ENCODE measurements at regions not wholly inside any gene's neighbourhood (a gene's known extent, or its start where the extent isn't known, plus 50 kb on each side); places are given as distances from the start of the nearest gene placed in this dataset.
A peak's percentile ranks its signal among the peaks of the same experiment; 100 is the strongest.

GRCh38 chr12:113684908-113685782 is 213.5 kb upstream of the LHX5 start:
- DNase-seq (ENCODE audit: low spot score), result no peak

- DNase-seq (ENCODE audit: low spot score), result peak; percentile 70
Observed at GRCh38 chr12:113684053-113684907, 212.6 kb upstream of the LHX5 start.

GRCh38 chr12:113683574-113683973 is 211.9 kb upstream of the LHX5 start:
- no peak for DNase-seq (ENCODE audit: low spot score)

GRCh38 chr12:113680868-113681267 is 209.2 kb upstream of the LHX5 start:
- DNase-seq (ENCODE audit: low spot score), result no peak

- DNase-seq (ENCODE audit: low spot score), result no peak
Observed at GRCh38 chr12:113678223-113679119, 206.8 kb upstream of the LHX5 start.

- no peak for DNase-seq (ENCODE audit: low spot score)
Observed at GRCh38 chr12:113676547-113676946, 204.9 kb upstream of the LHX5 start.

- no peak for DNase-seq (ENCODE audit: low spot score)
Observed at GRCh38 chr12:113676117-113676516, 204.4 kb upstream of the LHX5 start.

GRCh38 chr12:113674996-113675395 is 203.3 kb upstream of the LHX5 start:
- no peak for DNase-seq (ENCODE audit: low spot score)

GRCh38 chr12:113674302-113674701 is 202.6 kb upstream of the LHX5 start:
- no peak for DNase-seq (ENCODE audit: low spot score)

GRCh38 chr12:113673458-113674238 is 202.0 kb upstream of the LHX5 start:
- DNase-seq (ENCODE audit: low spot score), result no peak

GRCh38 chr12:113670742-113671141 is 199.1 kb upstream of the LHX5 start:
- no peak for DNase-seq (ENCODE audit: low spot score)

GRCh38 chr12:113667676-113668356 is 196.1 kb upstream of the LHX5 start:
- DNase-seq (ENCODE audit: low spot score), result no peak

- no peak for DNase-seq (ENCODE audit: low spot score)
Observed at GRCh38 chr12:113667095-113667494, 195.4 kb upstream of the LHX5 start.

- DNase-seq (ENCODE audit: low spot score), result no peak
Observed at GRCh38 chr12:113666223-113666622, 194.6 kb upstream of the LHX5 start.

GRCh38 chr12:113665457-113665856 is 193.8 kb upstream of the LHX5 start:
- DNase-seq (ENCODE audit: low spot score), result no peak

- DNase-seq (ENCODE audit: low spot score), result no peak
Observed at GRCh38 chr12:113664224-113664681, 192.6 kb upstream of the LHX5 start.

GRCh38 chr12:113663396-113663795 is 191.7 kb upstream of the LHX5 start:
- DNase-seq (ENCODE audit: low spot score), result no peak

GRCh38 chr12:113660936-113661335 is 189.3 kb upstream of the LHX5 start:
- DNase-seq (ENCODE audit: low spot score), result no peak

- DNase-seq (ENCODE audit: low spot score), result no peak
Observed at GRCh38 chr12:113659416-113659815, 187.7 kb upstream of the LHX5 start.

GRCh38 chr12:113659015-113659414 is 187.3 kb upstream of the LHX5 start:
- DNase-seq (ENCODE audit: low spot score), result no peak
